IPS-15b (cell line): ENCODE measurements at regions not wholly inside any gene's neighbourhood (a gene's known extent, or its start where the extent isn't known, plus 50 kb on each side); places are given as distances from the start of the nearest gene placed in this dataset.

Experiments
- H3K27me3 ChIP-seq: one replicate; pipeline ENCODE4 v1.6.1; 2013; ENCODE audit warnings: low read length; ENCODE audit not compliant: control insufficient read depth, insufficient read depth
- H3K36me3 ChIP-seq: one replicate; pipeline ENCODE4 v1.6.1; 2013; ENCODE audit warnings: low read length; ENCODE audit not compliant: control insufficient read depth, insufficient read depth
- H3K4me1 ChIP-seq: one replicate; pipeline ENCODE4 v1.6.1; 2013; ENCODE audit warnings: mild to moderate bottlenecking, low read length; ENCODE audit not compliant: control insufficient read depth, insufficient read depth
- H3K4me3 ChIP-seq: one replicate; pipeline ENCODE4 v1.5.1; 2013; ENCODE audit warnings: low read depth, low read length
- H3K9ac ChIP-seq: one replicate; pipeline ENCODE4 v1.6.1; 2013; ENCODE audit warnings: low read depth, mild to moderate bottlenecking, low read length
- H3K9me3 ChIP-seq: one replicate; pipeline ENCODE4 v1.6.1; 2013; ENCODE audit warnings: mild to moderate bottlenecking, low read length; ENCODE audit not compliant: control insufficient read depth, insufficient read depth

- no peak overlapping the region for H3K4me3 ChIP-seq
Measured at GRCh38 chr18:41396211-41396610, 558.8 kb upstream of the PIK3C3 start.

DNA sequence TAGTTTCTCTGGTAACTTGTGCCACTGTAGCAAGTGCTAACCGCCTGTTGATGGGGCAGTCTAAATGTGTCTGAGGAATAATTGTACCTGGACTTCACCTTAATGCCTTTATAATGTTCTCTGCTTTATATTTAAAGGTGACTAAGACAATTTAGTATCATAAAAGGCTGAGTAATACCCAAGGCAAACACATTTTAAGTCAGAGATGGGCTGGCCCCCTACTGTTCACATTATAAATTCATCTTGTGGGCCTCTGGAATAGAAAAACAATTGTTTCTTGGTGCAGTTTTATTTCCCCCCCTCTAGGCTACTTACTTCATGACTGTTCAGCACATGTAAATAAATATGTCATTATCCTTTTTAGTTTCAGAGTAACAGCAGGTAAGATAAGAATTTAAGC is 559.3 kb upstream of the PIK3C3 start:
- Histone ChIP-seq H3K4me1 (peaks cover 5% of the 10 kb centered on the region), H3K4me3 (no peak overlapping the region), H3K27me3 (no peaks in the 10 kb centered on the region), H3K9ac (no peak overlapping the region), H3K9me3 (no peaks in the 10 kb centered on the region), H3K36me3 (no peaks in the 10 kb centered on the region)

More at GRCh38 chr18:41396211-41396610, 558.8 kb upstream of the PIK3C3 start:
- no peaks in the 10 kb centered on the region for H3K27me3 ChIP-seq
- H3K36me3 ChIP-seq: no peaks in the 10 kb centered on the region
- no peak overlapping the region for H3K9ac ChIP-seq
- H3K9me3 ChIP-seq: no peaks in the 10 kb centered on the region
- H3K4me1 ChIP-seq: no peaks in the 10 kb centered on the region

DNA sequence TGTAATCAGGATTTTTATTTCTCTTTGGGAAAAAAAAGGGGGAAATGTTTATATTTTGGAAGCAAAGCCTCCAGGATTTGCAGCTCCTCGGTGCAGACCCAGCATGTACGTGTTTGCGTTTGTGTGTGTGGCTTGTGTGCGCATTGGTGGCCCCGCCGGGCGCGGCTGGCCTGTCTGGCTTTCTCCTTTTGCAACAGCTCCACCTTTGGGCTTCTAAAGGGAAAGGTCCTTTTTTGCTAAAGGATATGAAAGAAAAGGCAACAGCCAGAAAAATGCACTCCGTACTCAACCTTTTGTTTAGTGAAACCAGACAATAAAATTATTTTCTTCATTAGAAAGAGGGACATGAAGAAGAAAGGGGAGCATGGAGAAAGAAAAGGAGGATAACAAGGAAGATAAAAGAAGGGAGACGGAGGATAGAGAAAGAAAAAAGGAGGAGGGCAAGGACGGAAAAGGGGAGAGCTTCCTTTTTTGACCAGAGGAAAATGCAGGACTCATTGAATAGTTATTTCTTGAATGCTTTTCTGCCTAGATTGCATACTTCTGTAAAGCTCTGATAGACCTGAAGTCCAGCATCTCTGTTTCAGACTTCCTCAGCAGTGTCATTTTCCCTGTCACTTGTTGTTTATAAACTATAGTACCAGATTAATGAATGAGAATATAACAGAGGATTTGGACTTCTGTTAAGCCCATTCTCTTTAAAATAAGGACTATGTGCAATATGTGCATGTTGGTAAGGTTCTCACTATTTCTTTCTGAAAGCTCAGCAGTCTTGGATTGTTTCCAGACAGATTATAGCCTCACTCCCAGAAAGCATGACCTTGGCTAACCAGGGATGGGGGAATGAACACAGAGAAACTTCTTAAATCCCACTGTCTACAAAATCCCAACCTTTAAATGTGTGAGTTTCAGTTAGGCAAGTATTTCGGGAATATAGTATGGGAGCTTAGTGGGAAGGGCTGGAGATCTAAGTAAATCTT is 563.1 kb upstream of the PIK3C3 start:
- Histone ChIP-seq H3K36me3 (no peaks in the 10 kb centered on the region), H3K4me3 (no peak overlapping the region), H3K27me3 (no peaks in the 10 kb centered on the region), H3K4me1 (peaks cover 7% of the 10 kb centered on the region), H3K9me3 (no peaks in the 10 kb centered on the region), H3K9ac (no peak overlapping the region)

DNA sequence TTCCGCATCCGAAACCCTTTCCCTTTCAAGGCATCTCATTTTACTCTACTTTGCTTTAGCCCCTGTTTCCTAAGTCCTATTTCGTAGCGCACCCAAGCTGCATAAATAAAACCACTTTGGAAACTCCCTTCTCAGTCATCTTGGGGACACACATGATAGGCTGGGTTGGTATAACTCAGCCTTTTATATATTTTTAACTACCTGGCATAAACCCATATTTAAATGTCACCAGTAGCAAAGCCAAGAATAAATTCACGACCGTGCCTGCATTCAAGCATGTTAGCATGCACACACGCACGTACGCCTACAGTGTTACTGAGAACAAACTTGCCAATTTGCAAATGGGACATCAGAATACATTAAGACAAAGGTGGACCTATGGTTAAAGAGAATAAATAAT is 564.7 kb upstream of the PIK3C3 start:
- Histone ChIP-seq H3K36me3 (no peaks in the 10 kb centered on the region), H3K4me3 (no peak overlapping the region), H3K9ac (no peak overlapping the region)

GRCh38 chr18:41378598-41378997 is 576.4 kb upstream of the PIK3C3 start:
- Histone ChIP-seq H3K27me3 (no peaks in the 10 kb centered on the region), H3K9me3 (no peaks in the 10 kb centered on the region), H3K9ac (no peak overlapping the region), H3K4me1 (no peaks in the 10 kb centered on the region), H3K4me3 (no peak overlapping the region), H3K36me3 (no peaks in the 10 kb centered on the region)

More for the DNA sequence above, 564.7 kb upstream of the PIK3C3 start:
- no peaks in the 10 kb centered on the region for H3K9me3 ChIP-seq
- H3K27me3 ChIP-seq: no peaks in the 10 kb centered on the region
- peaks cover 7% of the 10 kb centered on the region for H3K4me1 ChIP-seq

DNA sequence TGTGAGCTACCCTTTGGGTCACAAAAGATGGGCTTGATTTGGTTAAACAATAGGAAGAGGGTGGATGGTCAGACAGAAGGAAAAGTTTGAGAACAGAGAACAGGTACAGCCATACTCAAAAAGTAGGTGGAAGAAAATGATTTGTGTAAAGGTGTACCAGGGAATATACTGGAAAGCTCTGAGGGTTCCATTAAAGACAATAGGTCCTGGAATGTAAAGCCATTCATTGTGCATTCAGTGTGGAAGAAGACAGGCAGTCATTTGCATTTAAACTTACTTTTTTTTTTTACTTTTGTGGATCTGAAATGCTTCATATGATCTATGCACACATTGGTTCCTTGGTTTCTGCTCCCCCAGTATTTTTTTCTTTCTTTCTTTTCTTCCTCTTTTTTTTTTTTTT is 581.4 kb upstream of the PIK3C3 start:
- Histone ChIP-seq H3K4me3 (no peak overlapping the region), H3K9ac (no peak overlapping the region), H3K36me3 (no peaks in the 10 kb centered on the region), H3K9me3 (no peaks in the 10 kb centered on the region), H3K4me1 (peaks cover 11% of the 10 kb centered on the region), H3K27me3 (no peaks in the 10 kb centered on the region)

- H3K36me3 ChIP-seq: no peaks in the 10 kb centered on the region
- no peaks in the 10 kb centered on the region for H3K9me3 ChIP-seq
- peaks cover 11% of the 10 kb centered on the region for H3K4me1 ChIP-seq
- H3K9ac ChIP-seq: no peak overlapping the region
- no peaks in the 10 kb centered on the region for H3K27me3 ChIP-seq
- H3K4me3 ChIP-seq: no peak overlapping the region
Measured at GRCh38 chr18:41372046-41372665, 582.9 kb upstream of the PIK3C3 start.

DNA sequence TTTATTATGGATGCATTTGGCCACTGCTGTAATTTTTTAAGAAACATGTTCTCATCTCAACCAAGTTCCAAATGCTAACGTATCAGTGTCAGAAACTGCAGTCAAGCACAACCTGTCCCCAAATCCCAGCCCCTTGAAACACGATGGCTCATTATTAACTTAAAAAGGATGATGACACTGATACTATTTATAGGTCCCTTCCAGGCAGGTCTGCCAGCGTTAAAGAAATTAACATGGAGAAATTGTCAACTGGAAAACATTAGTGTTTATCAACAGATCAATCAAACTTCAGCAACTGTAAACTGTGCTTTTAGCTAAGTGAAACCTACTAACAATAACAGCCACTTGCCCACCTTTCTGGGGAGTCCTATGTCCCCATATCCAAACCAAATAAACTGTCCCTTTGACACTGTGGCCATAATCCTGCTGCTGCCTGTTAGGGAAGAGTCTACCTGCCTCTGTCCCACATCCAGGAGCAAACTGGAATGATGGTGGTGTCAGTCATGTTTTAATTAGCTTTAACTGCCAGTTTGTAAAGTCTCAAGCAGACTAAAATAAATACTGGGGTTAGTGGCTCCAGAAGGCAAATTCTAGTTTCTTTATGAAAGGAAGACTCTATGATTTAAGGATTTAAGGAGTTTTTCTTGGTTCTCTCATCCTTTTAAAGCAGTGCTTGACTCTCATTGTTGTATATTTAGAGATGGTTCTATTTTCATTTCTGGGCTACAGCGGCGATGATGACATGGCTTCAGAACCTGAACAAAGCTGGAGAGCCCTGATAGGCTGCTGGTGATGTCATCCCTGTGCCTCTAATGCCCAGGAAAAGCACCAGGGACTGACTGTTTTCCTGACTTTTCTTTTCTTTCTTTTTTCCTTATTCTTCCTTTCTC is 583.6 kb upstream of the PIK3C3 start:
- H3K36me3 ChIP-seq: no peaks in the 10 kb centered on the region
- no peak overlapping the region for H3K4me3 ChIP-seq
- H3K9ac ChIP-seq: no peak overlapping the region
- H3K4me1 ChIP-seq: peaks cover 11% of the 10 kb centered on the region
- no peaks in the 10 kb centered on the region for H3K9me3 ChIP-seq
- H3K27me3 ChIP-seq: no peaks in the 10 kb centered on the region

GRCh38 chr18:41370740-41371139 is 584.3 kb upstream of the PIK3C3 start:
- H3K36me3 ChIP-seq: no peaks in the 10 kb centered on the region
- H3K4me3 ChIP-seq: no peak overlapping the region
- H3K9me3 ChIP-seq: no peaks in the 10 kb centered on the region
- no peak overlapping the region for H3K9ac ChIP-seq
- H3K4me1 ChIP-seq: peaks cover 11% of the 10 kb centered on the region
- H3K27me3 ChIP-seq: no peaks in the 10 kb centered on the region

DNA sequence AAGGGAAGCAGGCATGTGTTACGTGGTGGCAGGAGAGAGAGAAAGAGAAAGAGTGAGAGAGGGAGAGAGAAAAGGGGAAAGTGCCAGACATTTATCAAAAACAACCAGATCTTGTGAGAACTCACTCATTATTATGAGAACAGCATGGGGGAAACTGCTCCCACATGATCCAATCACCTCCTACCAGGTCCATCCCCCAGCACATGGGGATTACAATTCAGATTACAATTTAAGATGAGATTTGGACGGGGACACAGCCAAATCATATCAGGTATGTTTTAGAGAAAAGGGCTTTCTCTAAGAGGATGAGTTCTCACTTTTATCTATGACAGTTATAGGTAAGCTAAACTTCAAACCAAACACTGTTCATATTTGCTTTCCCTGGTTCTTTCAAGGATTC is 597.3 kb upstream of the PIK3C3 start:
- Histone ChIP-seq H3K36me3 (no peaks in the 10 kb centered on the region), H3K4me1 (no peaks in the 10 kb centered on the region), H3K9ac (no peak overlapping the region), H3K9me3 (peaks cover 6% of the 10 kb centered on the region), H3K27me3 (no peaks in the 10 kb centered on the region), H3K4me3 (no peak overlapping the region)

DNA sequence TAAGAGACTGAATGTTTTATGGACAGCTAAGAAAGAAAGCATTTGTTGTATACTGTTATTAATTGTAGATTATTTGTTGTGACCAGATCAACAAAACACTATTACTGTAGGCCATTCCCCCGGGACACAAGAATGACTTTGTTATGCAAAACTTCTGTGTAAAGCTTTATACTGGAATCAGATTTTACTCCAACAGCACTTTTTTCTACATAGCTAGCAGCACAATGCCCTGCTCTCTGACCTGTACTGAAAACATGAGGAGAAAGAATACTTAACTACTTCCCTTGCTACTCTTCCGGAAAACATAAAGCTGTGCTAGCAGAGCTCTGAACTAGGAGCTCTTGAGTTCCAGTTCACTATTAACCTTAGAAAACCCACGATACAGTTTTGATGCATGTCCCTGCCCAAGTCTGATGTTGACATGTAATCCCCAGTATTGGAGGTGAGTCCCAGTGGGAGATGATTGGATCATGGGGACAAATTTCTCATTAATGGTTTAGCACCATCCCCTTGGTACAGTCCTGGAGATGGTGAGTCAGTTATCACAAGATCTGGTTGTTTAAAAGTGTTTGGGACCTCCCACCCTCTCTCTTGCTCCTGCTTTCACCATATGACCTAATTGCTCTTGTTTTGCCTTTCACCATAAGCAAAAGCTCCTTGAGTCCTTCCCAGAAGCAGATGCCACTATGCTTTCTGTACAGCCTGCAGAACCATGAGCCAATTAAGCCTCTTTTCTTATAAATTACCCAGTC is 601.1 kb upstream of the PIK3C3 start:
- no peaks in the 10 kb centered on the region for H3K4me1 ChIP-seq
- peaks cover 6% of the 10 kb centered on the region for H3K9me3 ChIP-seq
- no peak overlapping the region for H3K4me3 ChIP-seq
- H3K9ac ChIP-seq: no peak overlapping the region
- H3K27me3 ChIP-seq: no peaks in the 10 kb centered on the region
- no peaks in the 10 kb centered on the region for H3K36me3 ChIP-seq
